HG03039 (cell line): ENCODE measurements at regions not wholly inside any gene's neighbourhood (a gene's known extent, or its start where the extent isn't known, plus 50 kb on each side); places are given as distances from the start of the nearest gene placed in this dataset.

Experiments used
- ATAC-seq: cut with Tn5 transposase; IDR thresholded peaks from one replicate; pipeline ENCODE4 v1.9.1; 2021; ENCODE audit warnings: mild to moderate bottlenecking, moderate library complexity; ENCODE audit not compliant: unreplicated experiment

GRCh38 chr12:24608108-24608507 lies 340.8 kb downstream of the BCAT1 start:
- no peak for ATAC-seq

GRCh38 chr12:24605916-24606315 lies 343.0 kb downstream of the BCAT1 start:
- ATAC-seq: no peak

GRCh38 chr12:24605466-24605865 lies 343.4 kb downstream of the BCAT1 start:
- ATAC-seq: no peak

GRCh38 chr12:24603371-24603770 lies 345.5 kb downstream of the BCAT1 start:
- ATAC-seq: no peak

- no peak for ATAC-seq
Measured at GRCh38 chr12:24600996-24601395, 347.9 kb downstream of the BCAT1 start.

- ATAC-seq: no peak
Measured at GRCh38 chr12:24600551-24600950, 348.4 kb downstream of the BCAT1 start.

GRCh38 chr12:24599736-24600135 lies 349.2 kb downstream of the BCAT1 start:
- ATAC-seq: no peak

GRCh38 chr12:24597580-24597979 lies 351.3 kb downstream of the BCAT1 start:
- ATAC-seq: no peak

GRCh38 chr12:24596768-24597388 lies 352.0 kb downstream of the BCAT1 start:
- ATAC-seq: no peak

GRCh38 chr12:24595652-24596235 lies 353.2 kb downstream of the BCAT1 start:
- no peak for ATAC-seq

- ATAC-seq: no peak
Measured at GRCh38 chr12:24591715-24592440, 357.0 kb downstream of the BCAT1 start.

GRCh38 chr12:24591079-24591626 lies 357.7 kb downstream of the BCAT1 start:
- no peak for ATAC-seq

- no peak for ATAC-seq
Measured at GRCh38 chr12:24586293-24586692, 362.6 kb downstream of the BCAT1 start.

GRCh38 chr12:24584032-24584675 lies 364.7 kb downstream of the BCAT1 start:
- no peak for ATAC-seq

- no peak for ATAC-seq
Measured at GRCh38 chr12:24582954-24583601, 365.8 kb downstream of the BCAT1 start.

GRCh38 chr12:24574538-24574937 lies 374.4 kb downstream of the BCAT1 start:
- no peak for ATAC-seq

- ATAC-seq: no peak
Measured at GRCh38 chr12:24573621-24574020, 375.3 kb downstream of the BCAT1 start.

- ATAC-seq: no peak
Measured at GRCh38 chr12:24565300-24565699, 383.6 kb downstream of the BCAT1 start.

GRCh38 chr12:24562771-24563431 lies 386.0 kb downstream of the BCAT1 start:
- no peak for ATAC-seq
